ENCODE measurements at regions not wholly inside any gene's neighbourhood (a gene's known extent, or its start where the extent isn't known, plus 50 kb on each side); places are given as distances from the start of the nearest gene placed in this dataset.

GRCh38 chr13:80011448-80012212, 329.3 kb downstream of the SPRY2 start:
- no peak for TF ChIP-seq CTCF (IDR thresholded peaks at IDR 0.05; ENCODE audit: low read depth, low read length)
- H3K4me3 ChIP-seq (ENCODE audit: low read depth, low read length): no peak overlapping the region
- no peak for DNase-seq (ENCODE audit: low read depth, low spot score)
- in situ Hi-C loops (cut with HindIII; ENCODE audit: low sequenced_read_pairs): no loop called here

- no peak for DNase-seq (ENCODE audit: low read depth, low spot score)
- in situ Hi-C loops (cut with HindIII; ENCODE audit: low sequenced_read_pairs): no loop called here
- no peak for TF ChIP-seq CTCF (IDR thresholded peaks at IDR 0.05; ENCODE audit: low read depth, low read length)
- H3K4me3 ChIP-seq (ENCODE audit: low read depth, low read length): no peak overlapping the region
Observed at GRCh38 chr13:80010846-80011245, 330.1 kb downstream of the SPRY2 start.

- in situ Hi-C loops (cut with HindIII; ENCODE audit: low sequenced_read_pairs): no loop called here
- no peak for TF ChIP-seq CTCF (IDR thresholded peaks at IDR 0.05; ENCODE audit: low read depth, low read length)
- H3K4me3 ChIP-seq (ENCODE audit: low read depth, low read length): no peak overlapping the region
- no peak for DNase-seq (ENCODE audit: low read depth, low spot score)
Observed at GRCh38 chr13:80010286-80010831, 330.6 kb downstream of the SPRY2 start.

GRCh38 chr13:80009760-80010159, 331.2 kb downstream of the SPRY2 start:
- DNase-seq (ENCODE audit: low read depth, low spot score): no peak
- in situ Hi-C loops (cut with HindIII; ENCODE audit: low sequenced_read_pairs): no loop called here
- no peak for TF ChIP-seq CTCF (IDR thresholded peaks at IDR 0.05; ENCODE audit: low read depth, low read length)
- no peak overlapping the region for H3K4me3 ChIP-seq (ENCODE audit: low read depth, low read length)

- TF ChIP-seq CTCF (IDR thresholded peaks at IDR 0.05; ENCODE audit: low read depth, low read length): no peak
- H3K4me3 ChIP-seq (ENCODE audit: low read depth, low read length): no peak overlapping the region
- DNase-seq (ENCODE audit: low read depth, low spot score): no peak
- in situ Hi-C loops (cut with HindIII; ENCODE audit: low sequenced_read_pairs): no loop called here
Observed at GRCh38 chr13:80006940-80007339, 334.0 kb downstream of the SPRY2 start.

- in situ Hi-C loops (cut with HindIII; ENCODE audit: low sequenced_read_pairs): no loop called here
- H3K4me3 ChIP-seq (ENCODE audit: low read depth, low read length): no peak overlapping the region
- TF ChIP-seq CTCF (IDR thresholded peaks at IDR 0.05; ENCODE audit: low read depth, low read length): no peak
- no peak for DNase-seq (ENCODE audit: low read depth, low spot score)
Observed at GRCh38 chr13:80001510-80001842, 339.4 kb downstream of the SPRY2 start.

Measured in astrocyte of the spinal cord (primary cell).